ENCODE measurements at regions not wholly inside any gene's neighbourhood (a gene's known extent, or its start where the extent isn't known, plus 50 kb on each side); places are given as distances from the start of the nearest gene placed in this dataset.

- TF ChIP-seq, protein P1, sequence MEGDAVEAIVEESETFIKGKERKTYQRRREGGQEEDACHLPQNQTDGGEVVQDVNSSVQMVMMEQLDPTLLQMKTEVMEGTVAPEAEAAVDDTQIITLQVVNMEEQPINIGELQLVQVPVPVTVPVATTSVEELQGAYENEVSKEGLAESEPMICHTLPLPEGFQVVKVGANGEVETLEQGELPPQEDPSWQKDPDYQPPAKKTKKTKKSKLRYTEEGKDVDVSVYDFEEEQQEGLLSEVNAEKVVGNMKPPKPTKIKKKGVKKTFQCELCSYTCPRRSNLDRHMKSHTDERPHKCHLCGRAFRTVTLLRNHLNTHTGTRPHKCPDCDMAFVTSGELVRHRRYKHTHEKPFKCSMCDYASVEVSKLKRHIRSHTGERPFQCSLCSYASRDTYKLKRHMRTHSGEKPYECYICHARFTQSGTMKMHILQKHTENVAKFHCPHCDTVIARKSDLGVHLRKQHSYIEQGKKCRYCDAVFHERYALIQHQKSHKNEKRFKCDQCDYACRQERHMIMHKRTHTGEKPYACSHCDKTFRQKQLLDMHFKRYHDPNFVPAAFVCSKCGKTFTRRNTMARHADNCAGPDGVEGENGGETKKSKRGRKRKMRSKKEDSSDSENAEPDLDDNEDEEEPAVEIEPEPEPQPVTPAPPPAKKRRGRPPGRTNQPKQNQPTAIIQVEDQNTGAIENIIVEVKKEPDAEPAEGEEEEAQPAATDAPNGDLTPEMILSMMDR (IDR thresholded peaks at IDR 0.05), result no peak
- TF ChIP-seq POLR2A (IDR thresholded peaks at IDR 0.05), result no peak
- WGBS, 2 donors, result 63 to 76% methylated on average over 5 of the region's 5 CpGs
- intact Hi-C loops (cut with DNase I; ENCODE audit: low total_unique reads), result no loop called here
- no peak overlapping the region for H3K4me3 ChIP-seq (ENCODE audit: low read depth, poor library complexity, severe bottlenecking)
- no peak for DNase-seq (ENCODE audit: low spot score in 2 of 2)
These were observed 122.3 kb upstream of the RUNX1 start for GRCh38 chr21:35171385-35171784.

GRCh38 chr21:35170818-35171217 is 121.7 kb upstream of the RUNX1 start:
- 93 to 94% methylated on average over 4 of the region's 4 CpGs for WGBS, 2 donors
- no peak for DNase-seq (ENCODE audit: low spot score in 2 of 2)
- no peak overlapping the region for H3K4me3 ChIP-seq (ENCODE audit: low read depth, poor library complexity, severe bottlenecking)
- intact Hi-C loops (cut with DNase I; ENCODE audit: low total_unique reads), result no loop called here
- no peak for TF ChIP-seq POLR2A (IDR thresholded peaks at IDR 0.05)
- TF ChIP-seq, protein P1 (IDR thresholded peaks at IDR 0.05), result no peak

DNA sequence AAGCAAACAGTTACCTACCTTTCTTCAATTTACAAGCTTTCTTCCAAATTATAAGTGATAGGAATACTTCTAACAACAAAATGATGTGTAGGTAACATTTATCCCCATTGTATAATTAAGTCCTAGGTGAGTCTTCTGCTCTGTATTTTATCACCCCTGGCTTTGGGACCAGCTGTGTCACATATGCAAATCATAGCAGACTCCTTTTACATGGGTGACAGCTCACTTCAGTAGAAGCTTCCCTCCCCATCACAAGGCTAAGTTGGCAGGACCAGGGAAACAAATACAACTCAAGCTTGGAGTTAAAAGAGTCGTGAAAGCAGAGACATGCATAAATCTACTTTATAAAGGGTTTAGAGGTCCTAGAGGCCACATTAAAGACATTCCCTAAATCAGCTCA is 121.1 kb upstream of the RUNX1 start:
- intact Hi-C loops (cut with DNase I; ENCODE audit: low total_unique reads), result no loop called here
- TF ChIP-seq, protein P1 (IDR thresholded peaks at IDR 0.05), result no peak
- no peak for TF ChIP-seq POLR2A (IDR thresholded peaks at IDR 0.05)
- 85 to 91% methylated on average over 1 of the region's 1 CpG for WGBS, 2 donors
- DNase-seq (ENCODE audit: low spot score in 2 of 2), result no peak
- H3K4me3 ChIP-seq (ENCODE audit: low read depth, poor library complexity, severe bottlenecking), result no peak overlapping the region

- WGBS, 2 donors, result 78 to 83% methylated on average over 1 of the region's 1 CpG
- H3K4me3 ChIP-seq (ENCODE audit: low read depth, poor library complexity, severe bottlenecking), result no peak overlapping the region
- intact Hi-C loops (cut with DNase I; ENCODE audit: low total_unique reads), result no loop called here
- TF ChIP-seq POLR2A (IDR thresholded peaks at IDR 0.05), result no peak
- TF ChIP-seq, protein P1 (IDR thresholded peaks at IDR 0.05), result no peak
- no peak for DNase-seq (ENCODE audit: low spot score in 2 of 2)
These were observed 120.5 kb upstream of the RUNX1 start for GRCh38 chr21:35169574-35169973.

DNA sequence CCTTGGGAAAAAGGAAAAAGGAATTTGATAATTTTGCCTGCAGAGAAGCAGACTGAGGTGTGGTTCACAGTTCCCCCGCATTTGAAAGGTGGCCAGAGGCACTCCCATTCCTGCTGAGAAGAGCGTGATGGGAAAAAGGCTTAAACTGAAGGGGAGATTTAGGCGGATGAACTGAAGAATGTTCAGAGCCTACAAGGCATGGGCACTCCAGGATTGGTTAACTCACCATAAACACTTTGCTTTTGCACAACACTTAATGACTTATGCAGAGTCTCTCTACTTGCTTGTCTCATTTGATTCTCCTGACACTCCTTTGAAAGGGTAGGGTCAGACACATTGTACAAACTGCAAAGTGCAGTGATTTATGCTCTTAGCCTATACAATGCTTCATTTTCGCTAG is 119.6 kb upstream of the RUNX1 start:
- intact Hi-C loops (cut with DNase I; ENCODE audit: low total_unique reads), result no loop called here

More for the DNA sequence above, 119.6 kb upstream of the RUNX1 start:
- TF ChIP-seq, protein P1 (IDR thresholded peaks at IDR 0.05), result no peak
- no peak for TF ChIP-seq POLR2A (IDR thresholded peaks at IDR 0.05)
- DNase-seq (ENCODE audit: low spot score in 2 of 2), result no peak
- whole genome bisulfite sequencing, 2 donors, result 50 to 60% methylated on average over 4 of the region's 4 CpGs
- H3K4me3 ChIP-seq (ENCODE audit: low read depth, poor library complexity, severe bottlenecking), result no peak overlapping the region
